ENCODE measurements at regions not wholly inside any gene's neighbourhood (a gene's known extent, or its start where the extent isn't known, plus 50 kb on each side); places are given as distances from the start of the nearest gene placed in this dataset.

DNA sequence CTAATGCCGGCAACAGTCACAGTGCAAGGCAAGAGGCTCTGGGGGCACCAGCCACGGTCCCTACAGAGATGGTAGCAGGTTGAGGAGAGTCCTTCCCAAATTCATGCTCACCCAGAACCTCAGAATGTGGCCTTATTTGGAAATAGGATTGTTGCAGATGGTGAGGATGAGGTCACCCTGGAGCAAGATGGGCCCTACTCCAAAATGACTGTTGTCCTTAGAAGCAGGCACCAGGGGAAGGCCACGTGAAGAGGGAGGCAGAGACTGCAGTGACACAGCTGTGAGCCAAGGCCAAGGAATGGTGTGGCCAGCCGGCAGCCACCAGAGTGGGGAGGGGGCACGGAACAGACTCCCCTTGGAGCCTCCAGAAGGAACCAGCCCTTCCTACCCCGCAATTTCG is 70.8 kb upstream of the CLDN14 start:
- TF ChIP-seq, protein P1, sequence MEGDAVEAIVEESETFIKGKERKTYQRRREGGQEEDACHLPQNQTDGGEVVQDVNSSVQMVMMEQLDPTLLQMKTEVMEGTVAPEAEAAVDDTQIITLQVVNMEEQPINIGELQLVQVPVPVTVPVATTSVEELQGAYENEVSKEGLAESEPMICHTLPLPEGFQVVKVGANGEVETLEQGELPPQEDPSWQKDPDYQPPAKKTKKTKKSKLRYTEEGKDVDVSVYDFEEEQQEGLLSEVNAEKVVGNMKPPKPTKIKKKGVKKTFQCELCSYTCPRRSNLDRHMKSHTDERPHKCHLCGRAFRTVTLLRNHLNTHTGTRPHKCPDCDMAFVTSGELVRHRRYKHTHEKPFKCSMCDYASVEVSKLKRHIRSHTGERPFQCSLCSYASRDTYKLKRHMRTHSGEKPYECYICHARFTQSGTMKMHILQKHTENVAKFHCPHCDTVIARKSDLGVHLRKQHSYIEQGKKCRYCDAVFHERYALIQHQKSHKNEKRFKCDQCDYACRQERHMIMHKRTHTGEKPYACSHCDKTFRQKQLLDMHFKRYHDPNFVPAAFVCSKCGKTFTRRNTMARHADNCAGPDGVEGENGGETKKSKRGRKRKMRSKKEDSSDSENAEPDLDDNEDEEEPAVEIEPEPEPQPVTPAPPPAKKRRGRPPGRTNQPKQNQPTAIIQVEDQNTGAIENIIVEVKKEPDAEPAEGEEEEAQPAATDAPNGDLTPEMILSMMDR (IDR thresholded peaks at IDR 0.05; ENCODE audit: unreplicated experiment), result no peak
- no peaks in the 10 kb centered on the region for H3K9me3 Mint-ChIP-seq (ENCODE audit: unreplicated experiment)
- BruUV-seq (replicated peaks), result no TSS peak
- H3K4me1 Mint-ChIP-seq (ENCODE audit: insufficient read depth, unreplicated experiment), result no peaks in the 10 kb centered on the region
- no peaks in the 10 kb centered on the region for H3K36me3 Mint-ChIP-seq (ENCODE audit: insufficient read depth, unreplicated experiment)
- H3K4me3 Mint-ChIP-seq (ENCODE audit: unreplicated experiment), result no peak overlapping the region
- intact Hi-C loops (cut with micrococcal nuclease), result no loop called here
- ChIA-PET POLR2A (no interaction called here), CTCF (no interaction called here)
- no peak for DNase-seq (ENCODE audit: unreplicated experiment)
- H3K27me3 Mint-ChIP-seq (ENCODE audit: insufficient read depth, unreplicated experiment), result peaks cover 46% of the 10 kb centered on the region
- H3K27ac Mint-ChIP-seq (ENCODE audit: low read depth, unreplicated experiment), result no peak overlapping the region

DNA sequence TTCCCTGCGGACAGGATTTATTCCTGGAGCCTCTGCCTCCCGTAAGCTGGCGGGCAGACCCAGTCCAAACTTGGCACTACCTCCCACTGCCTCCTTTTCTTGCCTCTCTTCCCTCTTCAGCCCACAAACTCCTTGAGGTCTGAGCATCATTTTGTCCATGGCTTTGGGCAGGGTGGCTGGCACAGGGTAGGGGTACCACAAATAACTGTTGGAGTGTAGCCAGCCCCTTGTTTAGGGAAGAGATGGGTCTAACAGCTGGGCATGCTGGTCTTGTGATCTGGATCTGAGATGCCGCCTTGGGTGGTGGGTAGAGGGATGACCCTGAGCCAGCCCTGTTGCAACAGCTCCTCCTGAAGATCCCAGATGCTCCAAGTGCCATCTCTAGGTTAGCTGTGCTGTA is 71.4 kb upstream of the CLDN14 start:
- no peak overlapping the region for H3K27ac Mint-ChIP-seq (ENCODE audit: low read depth, unreplicated experiment)
- peaks cover 51% of the 10 kb centered on the region for H3K27me3 Mint-ChIP-seq (ENCODE audit: insufficient read depth, unreplicated experiment)
- no peaks in the 10 kb centered on the region for H3K36me3 Mint-ChIP-seq (ENCODE audit: insufficient read depth, unreplicated experiment)
- no peaks in the 10 kb centered on the region for H3K9me3 Mint-ChIP-seq (ENCODE audit: unreplicated experiment)
- H3K4me1 Mint-ChIP-seq (ENCODE audit: insufficient read depth, unreplicated experiment), result no peaks in the 10 kb centered on the region
- intact Hi-C loops (cut with micrococcal nuclease), result no loop called here
- ChIA-PET CTCF (no interaction called here), POLR2A (no interaction called here)
- no peak for DNase-seq (ENCODE audit: unreplicated experiment)
- H3K4me3 Mint-ChIP-seq (ENCODE audit: unreplicated experiment), result no peak overlapping the region
- TF ChIP-seq, protein P1 (IDR thresholded peaks at IDR 0.05; ENCODE audit: unreplicated experiment), result no peak
- BruUV-seq (replicated peaks), result no TSS peak

DNA sequence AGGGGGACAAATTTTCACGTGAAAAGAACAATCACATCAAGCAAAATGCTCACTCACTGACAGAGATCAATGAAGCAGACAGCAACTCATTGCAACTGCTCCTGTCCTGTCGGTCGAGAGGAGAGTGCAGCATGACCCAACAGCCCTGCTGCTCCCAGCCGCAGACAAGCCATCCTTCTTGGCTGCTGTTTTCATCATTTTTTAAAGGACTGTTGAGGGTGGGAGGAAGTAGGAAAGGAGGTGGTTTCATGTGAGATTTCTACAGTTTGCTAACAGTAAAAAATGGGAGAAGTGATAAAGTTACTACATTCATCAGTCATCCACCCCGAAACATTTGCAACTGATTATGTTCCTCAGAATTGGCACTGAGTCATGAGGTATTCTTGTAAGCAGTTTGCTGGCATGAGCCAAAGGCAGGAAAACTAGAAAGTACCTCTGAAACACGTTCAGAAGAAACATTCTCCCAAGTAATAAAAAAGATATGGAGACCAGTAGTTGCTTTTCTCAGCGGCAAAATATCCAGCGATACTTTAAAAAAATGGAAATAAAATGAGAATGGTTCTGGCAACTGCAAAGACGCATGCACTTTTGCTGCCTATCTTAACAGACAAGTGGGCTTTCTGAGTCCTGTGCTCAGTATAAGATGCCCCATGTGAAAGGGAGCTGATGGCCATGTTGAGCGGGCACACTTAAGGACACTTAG is 72.0 kb upstream of the CLDN14 start:
- H3K4me3 Mint-ChIP-seq (ENCODE audit: unreplicated experiment), result no peak overlapping the region
- no peaks in the 10 kb centered on the region for H3K9me3 Mint-ChIP-seq (ENCODE audit: unreplicated experiment)
- TF ChIP-seq, protein P1 (IDR thresholded peaks at IDR 0.05; ENCODE audit: unreplicated experiment), result no peak
- CTCF ChIA-PET, result interaction anchor here (0.7 kb wide), 1 partner anchor 441 kb away, joined by 3 read pairs; no protein-coding TSS in a partner anchor
- H3K27me3 Mint-ChIP-seq (ENCODE audit: insufficient read depth, unreplicated experiment), result peaks cover 52% of the 10 kb centered on the region
- intact Hi-C loops (cut with micrococcal nuclease), result no loop called here
- BruUV-seq (replicated peaks), result no TSS peak
- no peak for DNase-seq (ENCODE audit: unreplicated experiment)
- no peaks in the 10 kb centered on the region for H3K36me3 Mint-ChIP-seq (ENCODE audit: insufficient read depth, unreplicated experiment)
- H3K27ac Mint-ChIP-seq (ENCODE audit: low read depth, unreplicated experiment), result no peak overlapping the region
- H3K4me1 Mint-ChIP-seq (ENCODE audit: insufficient read depth, unreplicated experiment), result no peaks in the 10 kb centered on the region
- POLR2A ChIA-PET, result no interaction called here

DNA sequence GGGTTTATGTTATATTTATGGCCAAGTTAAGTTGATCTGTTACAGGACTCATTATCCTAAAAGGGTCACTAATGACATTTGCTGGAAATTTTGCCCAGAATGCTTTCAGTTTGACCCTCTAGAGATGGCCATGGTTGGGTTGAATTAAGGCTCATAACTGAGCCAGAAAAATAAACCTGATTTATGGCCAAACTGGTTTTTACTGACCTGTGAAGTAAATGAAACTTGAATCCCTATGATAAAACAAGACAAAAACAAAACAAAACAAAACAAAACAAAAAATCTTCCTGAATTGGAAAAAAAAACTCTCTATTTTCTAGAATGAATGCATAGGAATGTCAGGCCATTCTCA is 72.5 kb upstream of the CLDN14 start:
- no peak for DNase-seq (ENCODE audit: unreplicated experiment)
- TF ChIP-seq, protein P1 (IDR thresholded peaks at IDR 0.05; ENCODE audit: unreplicated experiment), result no peak
- intact Hi-C loops (cut with micrococcal nuclease), result no loop called here
- Mint-ChIP-seq H3K27me3 (ENCODE audit: insufficient read depth, unreplicated experiment) (peaks cover 52% of the 10 kb centered on the region), H3K36me3 (ENCODE audit: insufficient read depth, unreplicated experiment) (no peaks in the 10 kb centered on the region), H3K27ac (ENCODE audit: low read depth, unreplicated experiment) (no peak overlapping the region), H3K9me3 (ENCODE audit: unreplicated experiment) (no peaks in the 10 kb centered on the region), H3K4me3 (ENCODE audit: unreplicated experiment) (no peak overlapping the region), H3K4me1 (ENCODE audit: insufficient read depth, unreplicated experiment) (no peaks in the 10 kb centered on the region)
- POLR2A ChIA-PET, result interaction anchor here (0.6 kb wide), 1 partner anchor 43 kb away, joined by 3 read pairs; no protein-coding TSS in a partner anchor
- no TSS peak for BruUV-seq (replicated peaks)
- CTCF ChIA-PET, result interaction anchor here (0.7 kb wide), 1 partner anchor 441 kb away, joined by 3 read pairs; no protein-coding TSS in a partner anchor

All from MCF 10A (cell line).